ENCODE measurements at regions not wholly inside any gene's neighbourhood (a gene's known extent, or its start where the extent isn't known, plus 50 kb on each side); places are given as distances from the start of the nearest gene placed in this dataset.
A peak's percentile ranks its signal among the peaks of the same experiment; 100 is the strongest.
"Not testable (repeated sequence)": the region's sequence is repeated elsewhere in the genome, so short reads cannot be mapped to it uniquely, and the experiment has no call there.

GRCh38 chr7:150110882-150111281 lies 212.3 kb upstream of the LRRC61 start:
- not testable (repeated sequence) for H3K4me1 ChIP-seq (ENCODE audit: control insufficient read depth in 2 of 2, insufficient read depth in 2 of 2, low read length in 2 of 2); H3K27me3 ChIP-seq (ENCODE audit: control insufficient read depth in 2 of 2, insufficient read depth in 1 of 2, low read length in 1 of 2); H3K27ac ChIP-seq (ENCODE audit: low read depth in 1 of 2, low read length in 1 of 2); H3K4me3 ChIP-seq (ENCODE audit: low read length in 2 of 2); H3K9me3 ChIP-seq (ENCODE audit: control insufficient read depth in 2 of 2, insufficient read depth in 1 of 2, low read length in 1 of 2); H3K36me3 ChIP-seq (ENCODE audit: control insufficient read depth in 2 of 2, insufficient read depth in 2 of 2, low read length in 1 of 2); DNase-seq (ENCODE audit: low read depth in 6 of 9, low spot score in 9 of 9)
- WGBS: 65% methylated on average over 8 of the region's 8 CpGs

GRCh38 chr7:150111373-150112139 lies 211.6 kb upstream of the LRRC61 start:
- H3K27ac ChIP-seq (ENCODE audit: low read depth in 1 of 2, low read length in 1 of 2); H3K9me3 ChIP-seq (ENCODE audit: control insufficient read depth in 2 of 2, insufficient read depth in 1 of 2, low read length in 1 of 2); H3K36me3 ChIP-seq (ENCODE audit: control insufficient read depth in 2 of 2, insufficient read depth in 2 of 2, low read length in 1 of 2); H3K4me1 ChIP-seq (ENCODE audit: control insufficient read depth in 2 of 2, insufficient read depth in 2 of 2, low read length in 2 of 2); DNase-seq (ENCODE audit: low read depth in 6 of 9, low spot score in 9 of 9); H3K4me3 ChIP-seq (ENCODE audit: low read length in 2 of 2); H3K27me3 ChIP-seq (ENCODE audit: control insufficient read depth in 2 of 2, insufficient read depth in 1 of 2, low read length in 1 of 2): not testable (repeated sequence)
- WGBS: 70% methylated on average over 21 of the region's 33 CpGs

GRCh38 chr7:150113301-150113700 lies 209.9 kb upstream of the LRRC61 start:
- not testable (repeated sequence) for H3K36me3 ChIP-seq (ENCODE audit: control insufficient read depth in 2 of 2, insufficient read depth in 2 of 2, low read length in 1 of 2)

GRCh38 chr7:150114591-150114990 lies 208.6 kb upstream of the LRRC61 start:
- 91% methylated on average over 3 of the region's 3 CpGs for WGBS
- H3K27ac ChIP-seq (ENCODE audit: low read depth in 1 of 2, low read length in 1 of 2); H3K4me1 ChIP-seq (ENCODE audit: control insufficient read depth in 2 of 2, insufficient read depth in 2 of 2, low read length in 2 of 2); H3K27me3 ChIP-seq (ENCODE audit: control insufficient read depth in 2 of 2, insufficient read depth in 1 of 2, low read length in 1 of 2); H3K4me3 ChIP-seq (ENCODE audit: low read length in 2 of 2); H3K9me3 ChIP-seq (ENCODE audit: control insufficient read depth in 2 of 2, insufficient read depth in 1 of 2, low read length in 1 of 2); H3K36me3 ChIP-seq (ENCODE audit: control insufficient read depth in 2 of 2, insufficient read depth in 2 of 2, low read length in 1 of 2): not testable (repeated sequence)
- DNase-seq (ENCODE audit: low read depth in 6 of 9, low spot score in 9 of 9): peak in 1 of 9 donors; percentile 11

More at GRCh38 chr7:150113301-150113700, 209.9 kb upstream of the LRRC61 start:
- H3K4me1 ChIP-seq (ENCODE audit: control insufficient read depth in 2 of 2, insufficient read depth in 2 of 2, low read length in 2 of 2); DNase-seq (ENCODE audit: low read depth in 6 of 9, low spot score in 9 of 9); H3K9me3 ChIP-seq (ENCODE audit: control insufficient read depth in 2 of 2, insufficient read depth in 1 of 2, low read length in 1 of 2); H3K27me3 ChIP-seq (ENCODE audit: control insufficient read depth in 2 of 2, insufficient read depth in 1 of 2, low read length in 1 of 2); H3K4me3 ChIP-seq (ENCODE audit: low read length in 2 of 2); H3K27ac ChIP-seq (ENCODE audit: low read depth in 1 of 2, low read length in 1 of 2): not testable (repeated sequence)
- WGBS: 90% methylated on average over 2 of the region's 2 CpGs

GRCh38 chr7:150119966-150120365 lies 203.2 kb upstream of the LRRC61 start:
- not testable (repeated sequence) for DNase-seq (ENCODE audit: low read depth in 6 of 9, low spot score in 9 of 9); H3K4me3 ChIP-seq (ENCODE audit: low read length in 2 of 2); H3K4me1 ChIP-seq (ENCODE audit: control insufficient read depth in 2 of 2, insufficient read depth in 2 of 2, low read length in 2 of 2); H3K27me3 ChIP-seq (ENCODE audit: control insufficient read depth in 2 of 2, insufficient read depth in 1 of 2, low read length in 1 of 2); H3K27ac ChIP-seq (ENCODE audit: low read depth in 1 of 2, low read length in 1 of 2); H3K36me3 ChIP-seq (ENCODE audit: control insufficient read depth in 2 of 2, insufficient read depth in 2 of 2, low read length in 1 of 2); H3K9me3 ChIP-seq (ENCODE audit: control insufficient read depth in 2 of 2, insufficient read depth in 1 of 2, low read length in 1 of 2)
- 90% methylated on average over 1 of the region's 1 CpG for WGBS

GRCh38 chr7:150125831-150126230 lies 197.3 kb upstream of the LRRC61 start:
- H3K4me3 ChIP-seq (ENCODE audit: low read length in 2 of 2); H3K36me3 ChIP-seq (ENCODE audit: control insufficient read depth in 2 of 2, insufficient read depth in 2 of 2, low read length in 1 of 2); DNase-seq (ENCODE audit: low read depth in 6 of 9, low spot score in 9 of 9); H3K27me3 ChIP-seq (ENCODE audit: control insufficient read depth in 2 of 2, insufficient read depth in 1 of 2, low read length in 1 of 2); H3K9me3 ChIP-seq (ENCODE audit: control insufficient read depth in 2 of 2, insufficient read depth in 1 of 2, low read length in 1 of 2); H3K4me1 ChIP-seq (ENCODE audit: control insufficient read depth in 2 of 2, insufficient read depth in 2 of 2, low read length in 2 of 2); H3K27ac ChIP-seq (ENCODE audit: low read depth in 1 of 2, low read length in 1 of 2): not testable (repeated sequence)
- WGBS: 94% methylated on average over 8 of the region's 8 CpGs

GRCh38 chr7:150134451-150134850 lies 188.7 kb upstream of the LRRC61 start:
- 96% methylated on average over 7 of the region's 7 CpGs for WGBS
- not testable (repeated sequence) for H3K27ac ChIP-seq (ENCODE audit: low read depth in 1 of 2, low read length in 1 of 2); H3K36me3 ChIP-seq (ENCODE audit: control insufficient read depth in 2 of 2, insufficient read depth in 2 of 2, low read length in 1 of 2); H3K4me3 ChIP-seq (ENCODE audit: low read length in 2 of 2); H3K9me3 ChIP-seq (ENCODE audit: control insufficient read depth in 2 of 2, insufficient read depth in 1 of 2, low read length in 1 of 2); H3K27me3 ChIP-seq (ENCODE audit: control insufficient read depth in 2 of 2, insufficient read depth in 1 of 2, low read length in 1 of 2); H3K4me1 ChIP-seq (ENCODE audit: control insufficient read depth in 2 of 2, insufficient read depth in 2 of 2, low read length in 2 of 2); DNase-seq (ENCODE audit: low read depth in 6 of 9, low spot score in 9 of 9)

GRCh38 chr7:150135620-150136190 lies 187.4 kb upstream of the LRRC61 start:
- WGBS: 96% methylated on average over 8 of the region's 8 CpGs

GRCh38 chr7:150139840-150140239 lies 183.3 kb upstream of the LRRC61 start:
- H3K36me3 ChIP-seq (ENCODE audit: control insufficient read depth in 2 of 2, insufficient read depth in 2 of 2, low read length in 1 of 2); H3K9me3 ChIP-seq (ENCODE audit: control insufficient read depth in 2 of 2, insufficient read depth in 1 of 2, low read length in 1 of 2); H3K27me3 ChIP-seq (ENCODE audit: control insufficient read depth in 2 of 2, insufficient read depth in 1 of 2, low read length in 1 of 2); H3K4me1 ChIP-seq (ENCODE audit: control insufficient read depth in 2 of 2, insufficient read depth in 2 of 2, low read length in 2 of 2); H3K27ac ChIP-seq (ENCODE audit: low read depth in 1 of 2, low read length in 1 of 2); DNase-seq (ENCODE audit: low read depth in 6 of 9, low spot score in 9 of 9); H3K4me3 ChIP-seq (ENCODE audit: low read length in 2 of 2): not testable (repeated sequence)
- 97% methylated on average over 5 of the region's 5 CpGs for WGBS

More at GRCh38 chr7:150135620-150136190, 187.4 kb upstream of the LRRC61 start:
- H3K36me3 ChIP-seq (ENCODE audit: control insufficient read depth in 2 of 2, insufficient read depth in 2 of 2, low read length in 1 of 2); DNase-seq (ENCODE audit: low read depth in 6 of 9, low spot score in 9 of 9); H3K4me3 ChIP-seq (ENCODE audit: low read length in 2 of 2); H3K27me3 ChIP-seq (ENCODE audit: control insufficient read depth in 2 of 2, insufficient read depth in 1 of 2, low read length in 1 of 2); H3K9me3 ChIP-seq (ENCODE audit: control insufficient read depth in 2 of 2, insufficient read depth in 1 of 2, low read length in 1 of 2); H3K4me1 ChIP-seq (ENCODE audit: control insufficient read depth in 2 of 2, insufficient read depth in 2 of 2, low read length in 2 of 2); H3K27ac ChIP-seq (ENCODE audit: low read depth in 1 of 2, low read length in 1 of 2): not testable (repeated sequence)
